Cardiac muscle cell (in vitro differentiated cells and primary cell): ENCODE measurements at regions not wholly inside any gene's neighbourhood (a gene's known extent, or its start where the extent isn't known, plus 50 kb on each side); places are given as distances from the start of the nearest gene placed in this dataset.

ENCODE experiments used
- DNase-seq, 2 donors: peaks; one replicate each; pipeline versions ENCODE4 v3.0.0 to v3.0.0-alpha.2; 2010 to 2017; ENCODE audit warnings: low read depth in 1 of 2, low spot score in 1 of 2
- H3K27ac ChIP-seq: fragments of 200-600 bp; sonication (generic); 2 replicates; pipeline ENCODE4 v1.5.1; 2016
- H3K27me3 ChIP-seq: fragments of 200-600 bp; sonication (generic); 2 replicates; pipeline ENCODE4 v1.6.0; 2016; ENCODE audit warnings: control low read depth
- H3K36me3 ChIP-seq: fragments of 200-600 bp; sonication (generic); 2 replicates; pipeline ENCODE4 v1.5.1; 2016; ENCODE audit warnings: control low read depth
- H3K4me1 ChIP-seq: fragments of 200-600 bp; sonication (generic); 2 replicates; pipeline ENCODE4 v1.8.1; 2017; ENCODE audit warnings: low read depth, mild to moderate bottlenecking, mixed run types
- H3K4me3 ChIP-seq: fragments of 200-600 bp; sonication (generic); 2 replicates; pipeline ENCODE4 v1.5.1; 2016; ENCODE audit warnings: mild to moderate bottlenecking
- H3K9me3 ChIP-seq: fragments of 200-600 bp; sonication (generic); 2 replicates; pipeline ENCODE4 v1.5.1; 2017; ENCODE audit warnings: low read depth, mild to moderate bottlenecking, control low read depth
- TF ChIP-seq, protein P1 (sequence below): IDR thresholded peaks from 2 replicates; pipeline ENCODE4 v1.5.1; 2012; ENCODE audit warnings: low read depth, mild to moderate bottlenecking, low read length

DNA sequence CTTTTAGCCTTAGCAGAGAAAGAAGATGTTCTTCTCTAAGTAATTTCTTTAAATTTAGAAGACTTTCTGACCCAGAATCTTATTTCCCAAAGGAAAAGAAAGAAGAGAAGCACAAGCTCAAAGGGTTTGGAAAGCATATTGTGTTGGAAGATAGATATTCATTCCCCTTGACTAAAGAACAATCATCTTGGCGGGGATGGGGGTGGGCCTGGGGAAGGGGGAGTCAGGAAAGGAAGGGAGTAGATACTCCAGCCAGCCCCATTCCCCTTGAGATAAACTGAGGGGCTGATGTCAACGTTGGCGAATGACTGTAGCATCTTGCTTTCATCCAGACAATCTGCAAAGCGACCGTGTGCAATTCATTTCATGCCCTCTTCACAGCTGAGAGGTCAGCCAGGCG, 66.5 kb upstream of the SIPA1L2 start:
- no peak for DNase-seq
- H3K9me3 ChIP-seq: no peaks in the 10 kb centered on the region
- TF ChIP-seq, protein P1, sequence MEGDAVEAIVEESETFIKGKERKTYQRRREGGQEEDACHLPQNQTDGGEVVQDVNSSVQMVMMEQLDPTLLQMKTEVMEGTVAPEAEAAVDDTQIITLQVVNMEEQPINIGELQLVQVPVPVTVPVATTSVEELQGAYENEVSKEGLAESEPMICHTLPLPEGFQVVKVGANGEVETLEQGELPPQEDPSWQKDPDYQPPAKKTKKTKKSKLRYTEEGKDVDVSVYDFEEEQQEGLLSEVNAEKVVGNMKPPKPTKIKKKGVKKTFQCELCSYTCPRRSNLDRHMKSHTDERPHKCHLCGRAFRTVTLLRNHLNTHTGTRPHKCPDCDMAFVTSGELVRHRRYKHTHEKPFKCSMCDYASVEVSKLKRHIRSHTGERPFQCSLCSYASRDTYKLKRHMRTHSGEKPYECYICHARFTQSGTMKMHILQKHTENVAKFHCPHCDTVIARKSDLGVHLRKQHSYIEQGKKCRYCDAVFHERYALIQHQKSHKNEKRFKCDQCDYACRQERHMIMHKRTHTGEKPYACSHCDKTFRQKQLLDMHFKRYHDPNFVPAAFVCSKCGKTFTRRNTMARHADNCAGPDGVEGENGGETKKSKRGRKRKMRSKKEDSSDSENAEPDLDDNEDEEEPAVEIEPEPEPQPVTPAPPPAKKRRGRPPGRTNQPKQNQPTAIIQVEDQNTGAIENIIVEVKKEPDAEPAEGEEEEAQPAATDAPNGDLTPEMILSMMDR: no peak
- no peaks in the 10 kb centered on the region for H3K4me1 ChIP-seq
- H3K36me3 ChIP-seq: no peaks in the 10 kb centered on the region
- no peak overlapping the region for H3K27ac ChIP-seq
- H3K4me3 ChIP-seq: no peak overlapping the region
- no peaks in the 10 kb centered on the region for H3K27me3 ChIP-seq

DNA sequence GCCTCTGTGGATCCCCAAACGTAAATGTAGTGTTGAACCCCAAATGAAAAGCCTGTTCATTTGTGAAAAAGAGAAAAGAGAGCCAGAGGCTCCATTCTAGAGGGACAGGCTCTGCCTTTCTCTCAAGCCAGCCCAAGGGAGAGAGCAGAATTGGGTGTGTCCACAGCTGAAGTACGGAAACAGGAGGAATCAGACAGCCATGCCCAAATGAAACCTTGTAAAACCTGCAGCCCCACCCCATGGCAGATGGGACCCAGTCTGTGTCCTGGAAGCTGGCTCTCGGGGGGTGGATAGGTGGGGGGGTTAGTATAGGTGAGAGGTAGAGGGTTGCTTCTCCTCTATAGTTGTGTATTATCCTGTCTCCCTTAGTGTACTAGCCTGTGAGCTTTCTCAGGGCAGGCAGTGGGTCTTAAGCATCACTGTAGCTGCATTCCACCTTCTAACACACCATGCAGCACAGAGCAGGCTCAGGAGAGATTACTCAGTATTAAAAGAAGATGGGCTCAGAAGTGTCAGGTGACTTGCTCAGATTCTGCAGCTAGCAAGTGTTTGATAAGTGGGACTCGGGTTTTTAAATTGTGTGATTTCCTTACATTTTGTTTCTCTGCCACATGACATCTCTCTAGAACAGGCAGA, 67.4 kb upstream of the SIPA1L2 start:
- TF ChIP-seq, protein P1: no peak

DNA sequence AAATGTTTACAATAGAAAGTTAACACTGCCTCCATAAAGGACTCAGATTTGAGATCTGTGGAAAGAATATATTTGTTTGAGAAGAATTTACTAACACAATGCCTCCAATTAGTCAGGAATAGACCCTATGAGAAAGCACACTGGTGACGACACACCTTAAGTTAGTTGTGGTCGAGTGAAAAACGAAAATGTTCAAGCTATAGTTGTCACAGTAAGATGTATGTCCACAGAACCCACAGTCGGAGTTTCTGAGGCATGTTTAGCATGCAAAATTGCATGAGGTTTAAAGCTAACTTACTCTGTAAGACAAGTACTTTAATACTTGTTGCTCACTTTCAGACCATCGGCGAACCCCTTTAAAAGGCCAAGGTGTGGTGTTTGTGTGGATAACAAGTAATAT, 69.9 kb upstream of the SIPA1L2 start:
- H3K36me3 ChIP-seq: no peaks in the 10 kb centered on the region
- no peaks in the 10 kb centered on the region for H3K4me1 ChIP-seq
- H3K9me3 ChIP-seq: no peaks in the 10 kb centered on the region

More for the DNA sequence above, 67.4 kb upstream of the SIPA1L2 start:
- H3K27ac ChIP-seq: no peak overlapping the region
- no peaks in the 10 kb centered on the region for H3K27me3 ChIP-seq
- no peak overlapping the region for H3K4me3 ChIP-seq
- no peaks in the 10 kb centered on the region for H3K9me3 ChIP-seq
- no peak for DNase-seq
- H3K4me1 ChIP-seq: no peaks in the 10 kb centered on the region
- no peaks in the 10 kb centered on the region for H3K36me3 ChIP-seq

DNA sequence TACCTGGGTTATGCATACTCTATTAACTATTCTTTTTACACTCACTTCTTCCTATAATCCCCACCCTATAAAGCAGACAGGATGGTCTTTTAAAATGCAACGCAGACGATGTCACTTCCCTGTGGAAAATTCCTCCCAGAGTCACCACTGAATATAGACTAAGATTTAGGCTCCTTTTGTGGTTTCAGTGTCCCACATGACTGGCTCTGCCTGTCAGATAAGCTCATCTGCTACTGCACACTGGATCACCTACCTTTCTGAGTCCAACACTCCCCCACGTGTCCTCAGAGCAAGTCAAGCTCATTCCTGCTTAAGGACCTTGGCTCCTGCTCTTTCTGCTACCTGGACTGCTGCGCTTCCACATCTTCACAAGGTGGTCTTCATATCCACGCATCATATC, 73.0 kb upstream of the SIPA1L2 start:
- Histone ChIP-seq H3K27ac (no peak overlapping the region), H3K4me3 (no peak overlapping the region), H3K4me1 (no peaks in the 10 kb centered on the region), H3K36me3 (no peaks in the 10 kb centered on the region), H3K27me3 (no peaks in the 10 kb centered on the region), H3K9me3 (no peaks in the 10 kb centered on the region)
- DNase-seq: no peak
- TF ChIP-seq, protein P1: no peak

More for the DNA sequence above, 69.9 kb upstream of the SIPA1L2 start:
- TF ChIP-seq, protein P1: no peak
- no peak for DNase-seq
- Histone ChIP-seq H3K27ac (no peak overlapping the region), H3K27me3 (no peaks in the 10 kb centered on the region), H3K4me3 (no peak overlapping the region)

DNA sequence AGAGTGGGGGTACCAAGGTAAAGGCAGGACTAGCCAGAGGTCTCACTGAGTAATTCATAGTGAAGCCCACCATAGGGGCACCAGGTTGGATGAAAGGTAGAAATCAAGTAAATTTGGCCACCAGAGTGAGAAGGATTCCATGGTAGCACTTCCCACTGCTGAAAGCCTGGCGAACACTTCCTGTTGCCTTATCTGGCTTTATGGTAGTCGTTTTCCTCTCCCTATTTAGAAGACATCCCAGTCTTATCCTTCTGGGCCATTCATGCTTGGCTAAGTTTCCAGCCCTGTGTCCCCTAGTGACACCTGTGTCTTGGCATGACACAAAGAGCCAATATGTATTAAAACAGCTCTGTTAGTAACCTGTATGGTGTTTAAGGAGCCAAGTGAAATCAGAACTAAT, 74.3 kb upstream of the SIPA1L2 start:
- H3K27me3 ChIP-seq: no peaks in the 10 kb centered on the region
- H3K9me3 ChIP-seq: no peaks in the 10 kb centered on the region
- no peaks in the 10 kb centered on the region for H3K4me1 ChIP-seq
- TF ChIP-seq, protein P1: no peak
- no peak for DNase-seq
- no peak overlapping the region for H3K27ac ChIP-seq
- H3K36me3 ChIP-seq: no peaks in the 10 kb centered on the region
- H3K4me3 ChIP-seq: no peak overlapping the region
